SJCRH30 (cell line): ENCODE measurements at regions not wholly inside any gene's neighbourhood (a gene's known extent, or its start where the extent isn't known, plus 50 kb on each side); places are given as distances from the start of the nearest gene placed in this dataset.
"Not testable (repeated sequence)": the region's sequence is repeated elsewhere in the genome, so short reads cannot be mapped to it uniquely, and the experiment has no call there.

Experiments
- DNase-seq, 2 experiments: peaks; one replicate each; pipeline ENCODE4 v3.0.0-alpha.2; 2015 to 2020
- H3K27ac ChIP-seq: fragments of 250-450 bp; sonication (Bioruptor Pico); 2 replicates; pipeline ENCODE4 v1.5.1; 2020; ENCODE audit warnings: mild to moderate bottlenecking, moderate library complexity
- H3K27me3 ChIP-seq: fragments of 250-450 bp; sonication (Bioruptor Pico); 2 replicates; pipeline ENCODE4 v1.5.1; 2020; ENCODE audit warnings: mild to moderate bottlenecking, moderate library complexity
- H3K36me3 ChIP-seq: fragments of 250-450 bp; sonication (Bioruptor Pico); 2 replicates; pipeline ENCODE4 v1.5.1; 2020; ENCODE audit warnings: mild to moderate bottlenecking, moderate library complexity
- H3K4me1 ChIP-seq: fragments of 250-450 bp; sonication (Bioruptor Pico); 2 replicates; pipeline ENCODE4 v1.5.1; 2020; ENCODE audit warnings: mild to moderate bottlenecking, moderate library complexity
- H3K4me3 ChIP-seq: fragments of 250-450 bp; sonication (Bioruptor Pico); 2 replicates; pipeline ENCODE4 v1.5.1; 2020; ENCODE audit warnings: mild to moderate bottlenecking, moderate library complexity
- H3K9me3 ChIP-seq: fragments of 250-450 bp; sonication (Bioruptor Pico); replicated peaks from 2 replicates; pipeline ENCODE4 v1.5.1; 2020; ENCODE audit warnings: mild to moderate bottlenecking, moderate library complexity

DNA sequence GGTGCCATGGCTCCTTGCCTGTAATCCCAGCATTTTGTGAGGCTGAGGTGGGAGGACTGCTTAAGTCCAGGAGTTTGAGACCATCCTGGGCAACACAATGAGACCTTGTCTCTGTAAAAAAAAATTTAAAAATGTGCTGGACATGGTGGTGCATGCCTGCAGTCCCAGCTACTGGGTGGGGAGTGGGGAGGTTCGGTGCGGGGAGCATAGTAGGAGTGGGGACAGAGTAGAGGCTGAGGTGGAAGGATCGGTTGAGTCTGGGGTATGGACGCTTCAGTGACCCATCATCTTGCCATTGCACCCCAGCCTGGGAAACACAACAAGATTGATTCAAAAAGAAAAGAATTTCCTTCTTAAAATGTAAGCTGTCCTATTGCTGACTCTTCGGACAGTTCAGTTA, 1490.0 kb upstream of the GBE1 start:
- no peak for DNase-seq
- no peaks in the 10 kb centered on the region for H3K36me3 ChIP-seq

DNA sequence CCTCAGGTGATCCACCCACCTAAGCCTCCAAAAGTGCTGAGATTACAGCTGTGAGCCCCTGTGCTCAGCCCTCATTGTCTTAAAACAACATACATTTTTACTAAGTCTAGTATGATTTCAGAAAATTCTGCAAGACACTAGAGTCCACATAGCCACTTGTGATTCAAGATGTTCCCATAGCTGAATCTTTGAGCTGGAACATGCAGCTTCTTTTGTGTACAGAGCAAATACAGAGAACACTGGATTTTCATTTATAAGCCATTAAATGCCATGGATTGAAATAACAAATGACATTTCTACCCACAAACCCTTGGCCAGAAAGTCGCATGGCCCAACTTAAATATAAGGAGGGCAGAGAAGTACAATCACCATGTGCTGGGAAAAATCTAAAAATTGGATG, 1489.2 kb upstream of the GBE1 start:
- Histone ChIP-seq H3K27me3 (no peaks in the 10 kb centered on the region), H3K4me1 (no peaks in the 10 kb centered on the region), H3K36me3 (no peaks in the 10 kb centered on the region), H3K9me3 (no peaks in the 10 kb centered on the region), H3K4me3 (no peak overlapping the region), H3K27ac (no peak overlapping the region)
- DNase-seq = no peak

More for the DNA sequence above, 1490.0 kb upstream of the GBE1 start:
- Histone ChIP-seq H3K4me3 (no peak overlapping the region), H3K4me1 (no peaks in the 10 kb centered on the region), H3K27me3 (no peaks in the 10 kb centered on the region), H3K9me3 (no peaks in the 10 kb centered on the region), H3K27ac (no peak overlapping the region)

DNA sequence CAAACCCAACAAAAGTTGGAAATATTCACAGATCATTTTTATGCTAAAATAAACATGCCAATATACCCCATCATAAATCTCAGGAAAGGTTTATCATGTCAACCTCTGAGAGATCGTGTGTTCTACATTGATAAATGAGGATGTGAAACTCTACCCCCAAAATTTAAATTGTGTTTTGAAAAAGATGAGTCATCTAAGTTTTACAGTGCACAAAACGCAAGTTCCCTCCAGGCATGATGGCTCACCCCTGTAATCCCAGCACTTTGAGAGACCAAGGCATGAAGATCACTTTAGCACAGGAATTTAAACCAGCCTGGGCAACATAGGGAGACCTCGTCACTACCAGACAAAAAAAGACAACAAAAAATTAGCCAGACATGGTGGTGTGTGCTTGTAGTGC, 1487.0 kb upstream of the GBE1 start:
- Histone ChIP-seq H3K4me1 (no peaks in the 10 kb centered on the region), H3K36me3 (no peaks in the 10 kb centered on the region), H3K27ac (no peak overlapping the region), H3K4me3 (no peak overlapping the region), H3K9me3 (no peaks in the 10 kb centered on the region), H3K27me3 (no peaks in the 10 kb centered on the region)
- DNase-seq = no peak

DNA sequence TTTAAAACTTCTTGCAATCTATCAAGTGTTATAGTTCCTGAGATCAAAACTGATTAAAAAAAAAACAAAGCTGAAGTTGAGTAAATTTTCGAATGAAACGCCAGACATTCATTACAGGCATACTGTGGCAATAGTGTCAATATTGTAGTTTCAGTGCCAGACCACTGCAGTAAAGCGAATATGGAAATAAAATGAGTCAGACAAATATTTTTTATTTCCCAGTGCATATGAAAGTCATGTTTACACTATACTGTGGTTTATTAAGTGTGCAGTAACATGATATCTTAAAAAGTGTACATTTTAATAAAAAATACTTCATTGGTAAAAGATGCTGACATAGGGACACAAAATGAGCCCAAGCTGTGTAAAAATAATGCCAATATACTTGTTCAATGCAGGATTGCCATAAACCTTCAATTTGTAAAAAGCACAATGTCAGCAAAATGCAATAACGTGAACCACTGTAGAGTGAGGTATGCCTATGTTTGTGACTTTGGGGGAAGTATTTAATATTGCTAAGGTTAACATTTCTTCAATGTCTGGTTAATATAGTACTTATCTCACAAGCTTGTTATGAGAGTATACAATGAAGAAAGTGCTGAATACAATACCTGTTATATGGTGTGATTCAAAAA, 1473.9 kb upstream of the GBE1 start:
- no peaks in the 10 kb centered on the region for H3K36me3 ChIP-seq
- no peaks in the 10 kb centered on the region for H3K9me3 ChIP-seq
- H3K4me3 ChIP-seq = no peak overlapping the region
- H3K27me3 ChIP-seq = no peaks in the 10 kb centered on the region
- no peak overlapping the region for H3K27ac ChIP-seq
- no peaks in the 10 kb centered on the region for H3K4me1 ChIP-seq
- DNase-seq = no peak

DNA sequence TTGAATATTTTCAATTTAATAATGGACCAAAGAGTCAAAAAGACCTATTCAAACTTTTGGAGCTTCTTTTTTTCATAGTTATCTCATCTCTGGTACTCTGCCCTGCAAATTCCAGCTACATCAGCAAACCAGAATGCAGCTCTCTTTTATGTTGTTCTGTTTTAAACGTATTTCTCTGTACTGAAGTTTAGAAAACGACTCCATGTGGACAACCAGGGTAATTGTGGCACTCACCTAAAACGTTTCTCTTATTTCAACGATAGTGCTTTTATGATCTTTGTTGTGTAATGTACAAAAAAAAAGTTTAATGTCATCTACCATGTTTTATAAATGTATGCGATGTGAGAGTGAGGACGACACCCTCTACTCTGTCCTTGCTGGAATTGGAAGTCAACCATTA, 1472.3 kb upstream of the GBE1 start:
- Histone ChIP-seq H3K36me3 (no peaks in the 10 kb centered on the region), H3K27me3 (no peaks in the 10 kb centered on the region), H3K4me3 (no peak overlapping the region), H3K9me3 (no peaks in the 10 kb centered on the region), H3K4me1 (no peaks in the 10 kb centered on the region), H3K27ac (no peak overlapping the region)
- no peak for DNase-seq

DNA sequence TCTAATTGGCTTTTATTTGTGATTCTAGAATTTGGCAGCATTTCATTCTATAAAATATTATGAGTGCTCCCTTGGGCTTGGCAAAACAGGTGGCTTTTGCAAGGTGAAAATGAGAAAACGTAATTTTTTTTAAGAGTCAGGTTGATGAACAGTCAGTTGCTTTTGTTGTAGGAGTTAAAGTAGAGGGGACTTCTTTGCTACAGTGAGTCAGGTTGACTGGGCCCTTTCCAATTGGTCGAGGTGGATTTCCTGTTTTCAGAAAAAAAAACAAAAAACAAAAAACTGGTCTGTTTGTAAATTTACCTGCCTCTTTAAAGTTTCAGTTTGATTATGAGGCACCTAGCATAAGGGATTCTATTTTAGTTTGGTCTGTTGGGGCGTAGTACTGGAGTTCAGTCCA, 1469.4 kb upstream of the GBE1 start:
- Histone ChIP-seq H3K9me3 (no peaks in the 10 kb centered on the region), H3K27ac (no peak overlapping the region), H3K36me3 (no peaks in the 10 kb centered on the region), H3K4me3 (no peak overlapping the region), H3K27me3 (no peaks in the 10 kb centered on the region), H3K4me1 (no peaks in the 10 kb centered on the region)
- DNase-seq = no peak

DNA sequence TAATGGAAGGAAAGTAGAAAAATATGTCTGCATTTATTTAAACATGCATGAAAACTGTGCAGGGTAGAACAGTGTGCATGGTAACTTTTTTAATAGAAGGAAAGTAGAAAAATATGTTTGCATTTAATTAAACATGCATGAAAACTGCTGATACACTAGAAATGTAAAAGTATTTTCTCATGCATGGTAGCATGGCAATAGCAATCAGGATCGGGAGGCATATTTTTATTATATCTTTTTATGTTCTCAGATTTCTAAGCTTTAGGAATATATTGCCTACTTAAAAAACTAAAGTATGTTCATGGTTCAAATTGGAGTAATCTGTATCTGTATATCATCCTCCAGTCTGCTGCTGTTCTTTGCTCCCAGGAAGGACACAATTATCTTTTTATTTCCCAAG, 1468.9 kb upstream of the GBE1 start:
- no peaks in the 10 kb centered on the region for H3K4me1 ChIP-seq
- no peaks in the 10 kb centered on the region for H3K9me3 ChIP-seq
- DNase-seq = no peak
- H3K27me3 ChIP-seq = no peaks in the 10 kb centered on the region
- H3K27ac ChIP-seq = no peak overlapping the region
- no peaks in the 10 kb centered on the region for H3K36me3 ChIP-seq
- no peak overlapping the region for H3K4me3 ChIP-seq

DNA sequence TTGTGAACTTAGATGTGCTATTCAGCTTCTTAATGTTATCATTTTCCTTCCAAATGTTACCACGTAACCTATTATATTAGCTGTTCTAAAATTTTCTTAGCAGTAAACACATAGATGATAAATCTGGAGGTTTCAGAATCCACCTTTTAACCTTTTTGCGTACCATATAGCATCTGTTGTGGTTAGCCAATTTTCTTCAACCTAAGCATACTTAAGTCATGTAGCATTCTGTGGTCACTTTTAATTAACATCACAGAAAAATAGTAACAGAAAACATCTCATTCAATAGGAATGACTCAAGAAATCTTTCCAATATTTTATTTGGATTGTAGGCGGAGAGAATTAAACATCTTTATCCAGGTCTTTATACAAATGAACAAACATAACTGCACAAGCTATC, 1465.3 kb upstream of the GBE1 start:
- H3K27ac ChIP-seq = no peak overlapping the region
- no peaks in the 10 kb centered on the region for H3K4me1 ChIP-seq
- H3K27me3 ChIP-seq = no peaks in the 10 kb centered on the region
- no peak overlapping the region for H3K4me3 ChIP-seq
- DNase-seq = peak in 1 of 2 experiments; percentile 9
- no peaks in the 10 kb centered on the region for H3K36me3 ChIP-seq
- H3K9me3 ChIP-seq = no peaks in the 10 kb centered on the region

DNA sequence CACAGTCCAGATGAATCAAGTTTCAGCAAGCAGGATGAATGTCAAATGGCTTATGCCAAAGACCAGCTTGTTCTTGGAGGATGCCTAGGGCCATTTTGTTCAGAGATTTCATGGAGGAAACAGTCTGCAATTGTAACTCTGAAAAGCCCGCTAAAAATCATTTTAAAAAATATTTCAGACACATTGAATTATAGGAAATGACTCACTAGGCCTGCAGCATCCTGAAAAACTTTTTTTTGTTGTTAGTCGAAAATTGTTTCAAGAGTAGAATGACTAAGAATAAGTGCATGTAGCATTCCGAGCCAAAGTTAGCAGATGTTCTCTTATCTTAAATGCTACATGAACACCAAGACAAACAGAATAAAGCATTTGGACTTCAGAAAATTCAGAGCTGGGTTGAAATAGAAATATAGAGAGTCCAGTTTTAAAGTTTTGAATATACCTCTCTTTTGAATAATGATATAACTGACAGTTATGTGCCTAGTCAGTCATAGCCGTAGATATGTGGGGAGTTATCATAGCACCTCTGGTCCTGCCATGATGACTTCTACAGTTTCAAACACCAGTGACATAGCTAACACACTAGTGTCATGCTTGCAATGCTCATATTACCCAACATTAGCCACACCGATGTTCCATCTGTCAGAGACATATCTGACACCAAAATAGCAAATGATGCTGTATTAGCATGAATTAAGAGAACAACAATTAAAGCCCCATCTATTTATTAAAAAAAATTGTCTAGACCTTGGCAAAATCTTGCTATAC, 1462.8 kb upstream of the GBE1 start:
- DNase-seq = no peak

DNA sequence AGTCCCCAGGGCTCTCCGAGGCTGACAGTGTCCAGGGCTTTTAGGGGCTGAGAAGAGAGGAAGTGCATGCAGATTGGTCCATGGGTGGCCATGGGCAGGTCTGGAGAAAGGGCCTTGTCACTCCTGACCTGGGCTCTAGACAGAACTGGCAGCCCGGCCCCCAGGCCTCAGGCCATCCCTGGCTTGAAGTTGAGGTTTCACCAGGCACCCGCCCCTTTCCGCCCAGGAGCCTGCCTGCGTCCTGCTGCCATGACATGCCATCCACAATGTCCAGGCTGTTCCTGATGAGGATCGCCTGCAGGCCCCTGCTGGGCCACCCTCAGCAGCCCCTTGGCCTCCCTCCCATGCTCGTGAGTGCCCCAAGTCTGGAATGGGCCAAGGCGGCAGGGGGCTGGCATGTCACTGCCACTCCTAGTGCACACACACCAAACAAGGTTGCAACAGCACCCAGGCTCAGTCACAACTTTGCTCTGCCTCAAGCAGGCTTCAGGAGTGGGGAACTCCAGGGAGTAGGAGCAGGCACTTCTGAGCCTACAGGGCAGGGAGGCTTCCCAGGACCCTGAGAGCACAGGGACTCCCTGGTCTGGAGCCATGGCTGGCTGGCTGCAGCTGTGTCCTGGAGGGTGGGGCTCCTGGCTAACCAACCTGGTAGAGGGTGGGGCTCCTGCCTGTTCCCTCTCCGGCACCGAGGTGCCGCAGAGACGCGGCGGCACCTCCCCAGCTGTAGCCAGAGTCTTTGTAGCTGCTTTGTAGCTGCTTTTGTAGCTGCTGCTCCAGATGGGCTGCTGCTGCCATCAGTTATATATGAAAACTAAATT, 1457.1 kb upstream of the GBE1 start:
- Histone ChIP-seq H3K4me3 (no peak overlapping the region), H3K9me3 (no peaks in the 10 kb centered on the region), H3K4me1 (no peaks in the 10 kb centered on the region), H3K36me3 (no peaks in the 10 kb centered on the region), H3K27ac (no peak overlapping the region), H3K27me3 (no peaks in the 10 kb centered on the region)
- no peak for DNase-seq

More for the DNA sequence above, 1462.8 kb upstream of the GBE1 start:
- Histone ChIP-seq H3K9me3 (no peaks in the 10 kb centered on the region), H3K27me3 (no peaks in the 10 kb centered on the region), H3K36me3 (no peaks in the 10 kb centered on the region), H3K4me1 (no peaks in the 10 kb centered on the region), H3K4me3 (no peak overlapping the region), H3K27ac (no peak overlapping the region)

DNA sequence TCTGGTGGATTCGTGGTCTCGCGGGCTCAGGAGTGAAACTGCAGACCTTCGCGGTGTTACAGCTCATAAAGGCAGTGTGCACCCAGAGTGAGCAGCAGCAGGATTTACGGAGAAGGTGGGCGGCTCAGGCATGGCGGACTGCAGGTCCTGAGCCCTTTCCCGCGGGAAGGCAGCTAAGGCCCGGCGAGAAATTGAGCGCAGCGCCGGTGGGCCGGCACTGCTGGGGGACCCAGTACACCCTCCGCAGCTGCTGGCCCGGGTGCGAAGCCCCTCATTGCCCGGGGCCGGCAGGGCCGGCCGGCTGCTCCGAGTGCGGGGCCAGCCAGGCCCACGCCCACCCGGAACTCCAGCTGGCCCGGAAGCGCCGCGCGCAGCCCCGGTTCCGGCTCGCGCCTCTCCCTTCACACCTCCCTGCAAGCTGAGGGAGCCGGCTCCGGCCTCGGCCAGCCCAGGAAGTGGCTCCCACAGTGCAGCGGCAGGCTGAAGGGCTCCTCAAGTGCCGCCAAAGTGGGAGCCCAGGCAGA, 1456.2 kb upstream of the GBE1 start:
- not testable (repeated sequence) for H3K36me3 ChIP-seq, H3K4me3 ChIP-seq, DNase-seq, H3K4me1 ChIP-seq, H3K27ac ChIP-seq, H3K9me3 ChIP-seq, H3K27me3 ChIP-seq

DNA sequence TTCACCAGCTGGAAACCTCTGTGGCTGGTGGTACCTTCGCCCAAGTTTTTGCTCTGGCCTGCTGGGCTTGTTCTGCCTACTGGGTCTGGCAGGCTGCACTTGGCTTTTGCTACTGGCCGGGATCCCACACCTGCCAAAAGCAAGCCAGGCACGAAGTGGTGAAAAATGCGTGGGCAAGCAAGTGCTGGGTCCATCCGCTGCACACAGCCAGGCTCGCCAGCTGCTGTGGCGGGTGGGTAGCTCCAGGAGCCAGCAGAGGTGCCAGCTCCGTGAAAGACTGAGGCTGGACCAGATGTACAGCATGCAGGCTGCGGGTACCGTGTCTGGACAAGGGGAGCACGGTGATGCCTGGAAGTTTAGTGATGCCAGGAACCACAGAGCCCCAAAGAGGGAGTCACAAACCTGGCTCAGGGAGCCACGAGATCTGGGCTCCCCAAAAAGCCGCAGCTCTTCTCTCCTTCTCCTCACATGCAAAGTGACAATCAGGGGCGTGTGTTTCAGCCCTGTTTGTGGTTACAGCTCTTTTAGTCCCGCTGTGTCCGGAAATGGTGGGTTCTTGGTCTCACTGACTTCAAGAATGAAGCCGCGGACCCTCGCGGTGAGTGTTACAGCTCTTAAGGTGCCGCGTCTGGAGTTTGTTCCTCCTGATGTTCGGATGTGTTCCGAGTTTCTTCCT, 1455.6 kb upstream of the GBE1 start:
- Histone ChIP-seq H3K36me3 (no peaks in the 10 kb centered on the region), H3K27ac (no peak overlapping the region), H3K9me3 (no peaks in the 10 kb centered on the region), H3K27me3 (no peaks in the 10 kb centered on the region), H3K4me1 (no peaks in the 10 kb centered on the region), H3K4me3 (no peak overlapping the region)
- DNase-seq = no peak

DNA sequence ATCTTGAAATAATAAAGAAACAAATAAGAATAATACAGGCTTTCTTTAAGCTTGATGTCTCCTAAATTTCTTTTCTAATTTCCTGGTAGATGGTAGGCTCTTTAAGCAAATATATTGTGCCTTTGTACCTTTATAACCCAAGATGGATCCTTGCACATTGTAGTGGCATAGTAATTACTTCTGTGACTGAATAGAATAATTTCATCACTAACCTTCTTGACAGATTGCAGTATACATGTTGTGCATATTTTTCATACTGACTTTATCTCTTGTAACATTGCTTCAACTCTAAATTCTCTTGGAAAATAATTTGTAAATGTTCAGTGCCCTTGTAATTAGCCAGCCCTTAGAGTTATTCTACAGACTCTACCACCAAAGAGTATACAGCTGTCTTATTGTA, 1433.8 kb upstream of the GBE1 start:
- Histone ChIP-seq H3K27me3 (no peaks in the 10 kb centered on the region), H3K27ac (no peak overlapping the region), H3K9me3 (no peaks in the 10 kb centered on the region), H3K36me3 (no peaks in the 10 kb centered on the region), H3K4me1 (no peaks in the 10 kb centered on the region), H3K4me3 (no peak overlapping the region)
- DNase-seq = no peak

DNA sequence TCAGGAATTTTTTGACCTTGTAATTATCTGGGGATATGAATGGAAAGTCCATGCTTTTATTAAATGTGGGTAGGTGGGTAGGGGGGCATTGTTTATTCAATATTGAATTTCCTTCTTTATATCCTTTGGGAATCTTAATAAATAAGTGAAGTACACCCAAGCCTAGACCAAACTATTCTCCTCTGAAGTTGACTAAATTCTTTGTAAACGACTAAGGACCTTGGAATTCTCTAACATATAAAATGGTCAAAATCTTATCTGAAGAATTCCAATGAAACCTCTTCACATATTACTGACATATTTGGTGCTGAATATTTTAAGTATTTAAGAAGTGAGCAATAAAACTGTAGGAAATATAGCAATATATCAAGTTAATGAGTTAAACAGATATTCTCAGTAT, 1432.1 kb upstream of the GBE1 start:
- no peak for DNase-seq
- H3K4me3 ChIP-seq = no peak overlapping the region
- no peaks in the 10 kb centered on the region for H3K4me1 ChIP-seq
- H3K27ac ChIP-seq = no peak overlapping the region
- no peaks in the 10 kb centered on the region for H3K9me3 ChIP-seq
- no peaks in the 10 kb centered on the region for H3K27me3 ChIP-seq
- H3K36me3 ChIP-seq = no peaks in the 10 kb centered on the region

DNA sequence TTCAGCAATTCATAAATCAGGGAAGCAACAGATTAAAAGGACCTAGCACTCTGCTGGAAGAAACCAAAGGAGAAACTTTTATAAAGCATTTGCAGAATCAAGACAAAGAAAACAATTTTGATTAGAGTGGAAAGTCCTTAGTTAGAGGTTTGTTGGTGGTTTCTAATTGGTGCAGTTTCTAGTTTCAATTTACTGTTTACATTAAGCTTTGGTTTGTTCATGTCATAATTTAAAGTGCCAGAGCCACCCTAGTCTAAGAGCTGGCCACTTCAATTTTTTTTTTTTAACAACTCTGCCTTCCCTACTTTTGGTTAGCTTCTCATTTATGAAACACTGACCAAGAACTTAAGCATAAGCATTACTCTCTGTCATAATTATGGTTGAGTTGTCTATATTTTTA, 1428.2 kb upstream of the GBE1 start:
- Histone ChIP-seq H3K4me3 (no peak overlapping the region), H3K27ac (no peak overlapping the region), H3K36me3 (no peaks in the 10 kb centered on the region), H3K4me1 (no peaks in the 10 kb centered on the region), H3K27me3 (no peaks in the 10 kb centered on the region), H3K9me3 (no peaks in the 10 kb centered on the region)
- no peak for DNase-seq
